HUDEP-2 (cell line): ENCODE measurements at regions not wholly inside any gene's neighbourhood (a gene's known extent, or its start where the extent isn't known, plus 50 kb on each side); places are given as distances from the start of the nearest gene placed in this dataset.

ENCODE experiments used
- DNase-seq, 76 experiments: peaks; one replicate each; lab custom pipeline; 2025; ENCODE audit not compliant: unreplicated experiment in 76 of 76; lab: John Stamatoyannopoulos, UW

GRCh38 chr7:36001546-36001945 lies 151.5 kb upstream of the EEPD1 start:
- no peak for DNase-seq

DNA sequence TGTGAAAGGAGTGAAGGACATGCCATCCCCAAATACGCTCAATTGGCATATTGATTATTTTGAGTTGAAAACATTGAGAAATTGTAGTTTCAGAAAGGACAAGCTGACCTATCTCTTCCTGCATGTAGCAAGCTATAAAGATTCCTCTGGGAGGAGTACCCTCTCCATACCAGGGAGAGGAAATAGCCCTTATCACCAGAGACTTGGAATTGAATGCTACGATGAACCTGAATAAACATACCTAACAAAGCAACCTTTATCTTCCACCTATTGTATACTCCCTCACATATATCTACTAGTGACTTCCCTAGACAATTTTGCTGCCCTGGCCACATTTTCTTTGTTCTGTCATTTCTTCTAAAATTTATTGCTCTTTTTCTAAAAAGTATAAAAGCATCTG lies 150.2 kb upstream of the EEPD1 start:
- no peak for DNase-seq

DNA sequence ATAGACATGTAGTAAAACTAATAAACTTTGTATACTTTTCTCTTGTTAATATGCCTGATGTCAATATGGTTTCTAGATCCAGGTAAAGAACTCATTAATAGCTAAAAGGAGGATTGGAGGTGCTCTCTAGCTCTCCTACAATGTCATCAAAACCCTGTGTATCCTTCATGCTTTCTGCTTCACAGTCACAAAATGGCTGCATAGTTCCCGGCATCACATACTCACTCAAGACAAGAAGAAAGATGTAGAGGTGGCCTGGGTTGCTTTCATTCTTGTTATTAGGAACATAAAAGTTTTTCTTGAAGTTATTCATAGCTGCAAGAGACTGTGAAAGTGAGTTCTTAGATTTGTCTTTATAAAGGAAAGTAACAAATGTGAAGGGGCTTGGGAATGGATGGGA lies 149.7 kb upstream of the EEPD1 start:
- no peak for DNase-seq

DNA sequence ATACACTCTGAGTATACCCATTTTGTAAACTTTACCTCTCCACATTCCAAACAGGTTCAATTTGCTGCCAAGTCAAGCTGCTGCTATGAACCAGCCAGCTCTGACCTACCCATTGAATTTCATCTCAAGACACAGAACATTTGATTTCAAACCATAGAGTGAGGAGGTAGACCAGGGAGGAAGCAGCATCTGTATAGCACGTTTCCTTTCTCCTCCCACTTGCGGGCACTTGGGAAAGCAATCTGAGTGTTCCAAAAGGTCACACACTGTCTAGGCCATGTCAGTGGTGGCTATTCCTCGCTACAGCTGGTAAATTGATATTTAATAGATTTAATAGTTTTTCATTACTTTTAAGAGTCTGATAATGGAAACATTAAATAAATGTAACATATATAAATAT lies 147.8 kb upstream of the EEPD1 start:
- DNase-seq: no peak

GRCh38 chr7:36005876-36006275 lies 147.2 kb upstream of the EEPD1 start:
- DNase-seq: no peak

DNA sequence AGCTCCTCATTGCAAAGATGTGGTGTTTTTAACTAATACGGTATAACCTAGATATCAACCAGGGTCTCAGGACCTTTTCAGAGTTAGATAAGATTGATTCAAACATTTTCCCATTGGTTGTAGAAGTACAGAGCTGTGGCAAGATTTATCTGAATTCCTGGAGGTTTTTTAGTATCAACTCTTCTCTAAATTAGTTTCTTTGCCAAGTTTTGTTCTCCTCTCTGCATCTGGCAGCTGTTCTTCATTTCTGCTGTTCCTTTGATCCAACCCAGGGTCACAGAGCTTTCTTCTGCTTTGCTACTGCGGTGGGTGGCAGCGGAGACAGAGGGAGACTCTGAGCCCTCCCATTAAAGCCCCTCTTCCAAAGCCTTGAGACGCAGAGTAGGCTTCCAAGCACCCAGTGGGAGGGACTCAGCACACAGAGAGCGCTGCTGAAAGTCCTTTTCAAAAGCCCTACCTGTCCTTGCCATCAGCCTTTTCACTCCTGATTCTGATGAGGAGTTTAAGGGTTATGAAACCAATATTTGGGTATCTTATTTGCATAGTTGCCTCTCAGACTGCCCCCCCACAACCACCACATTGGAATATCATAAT lies 146.3 kb upstream of the EEPD1 start:
- no peak for DNase-seq

GRCh38 chr7:36010656-36011587 lies 142.1 kb upstream of the EEPD1 start:
- DNase-seq: no peak

- no peak for DNase-seq
Measured at GRCh38 chr7:36011588-36011965, 141.5 kb upstream of the EEPD1 start.

- no peak for DNase-seq
Measured at GRCh38 chr7:36013246-36014014, 139.6 kb upstream of the EEPD1 start.

GRCh38 chr7:36014961-36015360 lies 138.1 kb upstream of the EEPD1 start:
- no peak for DNase-seq

DNA sequence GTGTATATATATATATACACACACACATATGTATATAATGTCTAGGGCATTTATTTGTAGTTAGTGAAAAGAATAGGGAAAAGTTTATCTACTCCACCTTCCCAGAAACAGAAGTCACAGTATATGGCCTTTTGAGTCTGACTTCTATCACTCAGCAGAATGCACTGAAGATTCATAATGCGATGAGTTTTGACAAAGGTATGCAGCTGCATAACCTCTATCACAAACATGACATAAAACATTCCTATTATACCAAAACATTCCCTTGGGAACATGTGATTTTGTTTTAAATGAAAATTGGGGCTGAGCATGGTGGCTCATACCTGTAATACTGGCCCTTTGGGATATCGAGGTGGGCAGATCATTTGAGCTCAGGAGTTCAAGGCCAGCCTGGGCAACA lies 137.3 kb upstream of the EEPD1 start:
- no peak for DNase-seq

DNA sequence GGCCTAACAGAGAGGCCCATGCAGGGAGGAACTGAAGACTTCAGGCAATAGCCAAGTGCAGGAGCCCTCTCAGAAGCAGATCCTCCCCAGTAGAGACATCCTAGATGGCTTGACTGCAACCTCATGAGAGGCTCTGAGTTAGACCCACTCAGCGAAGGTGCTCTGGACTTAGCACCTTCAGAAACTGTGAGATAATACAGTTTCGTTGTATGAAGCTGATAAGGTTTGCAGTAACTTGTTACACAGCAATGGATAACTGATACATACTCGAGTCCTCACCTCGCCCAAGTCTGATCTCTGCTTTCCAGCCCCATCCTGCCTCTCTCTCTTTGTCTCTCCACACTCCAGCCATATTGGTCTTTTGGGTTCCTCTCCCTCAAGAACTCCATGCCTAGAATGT lies 136.4 kb upstream of the EEPD1 start:
- DNase-seq: no peak

DNA sequence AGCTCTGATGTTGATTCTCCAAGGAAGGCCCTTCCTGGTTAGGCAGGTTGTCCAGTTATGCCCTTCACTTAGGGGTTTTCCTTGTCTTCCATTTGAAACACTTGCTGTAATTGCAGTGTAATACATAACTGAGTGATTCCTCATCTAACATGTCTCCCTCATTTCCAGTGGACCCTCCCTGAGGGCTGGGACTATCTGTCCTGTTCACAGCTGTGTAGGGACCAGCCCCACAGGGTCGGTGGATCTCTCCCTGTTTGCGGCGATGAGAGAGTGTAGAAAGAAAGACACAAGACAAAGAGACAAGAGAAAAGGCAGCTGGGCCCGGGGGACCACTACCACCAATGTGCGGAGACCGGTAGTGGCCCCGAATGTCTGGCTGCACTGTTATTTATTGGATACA lies 135.9 kb upstream of the EEPD1 start:
- no peak for DNase-seq

GRCh38 chr7:36018816-36019484 lies 134.1 kb upstream of the EEPD1 start:
- no peak for DNase-seq

DNA sequence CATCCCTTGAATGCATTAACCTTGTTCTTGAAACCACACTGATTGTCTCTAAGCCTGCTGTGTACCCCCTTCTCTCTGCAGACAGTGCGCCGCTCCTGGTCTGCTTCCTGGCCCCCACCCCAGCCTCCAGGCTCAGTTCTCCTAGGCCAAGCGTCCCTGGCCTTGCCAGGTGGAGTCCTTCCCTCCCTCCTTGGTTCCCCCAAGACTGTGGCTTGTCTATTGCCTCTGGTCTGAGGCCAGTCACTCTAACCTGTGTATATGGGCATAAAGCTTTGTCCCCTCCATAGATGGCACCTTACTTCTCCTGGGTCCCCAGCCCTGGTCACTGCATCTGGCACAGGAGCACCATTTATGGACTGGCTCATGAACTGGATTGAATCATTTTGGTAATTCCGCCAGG lies 133.5 kb upstream of the EEPD1 start:
- no peak for DNase-seq

DNA sequence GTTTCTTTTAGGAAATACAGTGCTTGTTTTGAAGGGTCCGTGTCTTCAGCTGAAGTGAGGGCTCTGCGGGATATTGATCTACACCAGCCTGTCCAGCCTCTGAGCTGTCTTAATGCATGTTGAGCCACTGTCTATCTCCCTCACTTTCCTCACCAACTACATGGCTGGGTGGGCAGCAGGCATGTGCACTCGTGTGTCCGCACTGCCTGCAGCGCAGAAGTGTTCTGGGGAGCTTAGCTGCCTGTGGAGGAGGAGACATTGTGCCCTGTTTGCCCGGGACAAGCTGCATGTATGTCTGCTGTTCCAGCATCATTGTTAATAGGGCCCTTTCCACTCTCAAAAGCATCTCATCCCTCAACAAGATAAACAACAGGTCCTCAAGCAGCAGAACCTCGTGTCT lies 133.1 kb upstream of the EEPD1 start:
- DNase-seq: no peak

DNA sequence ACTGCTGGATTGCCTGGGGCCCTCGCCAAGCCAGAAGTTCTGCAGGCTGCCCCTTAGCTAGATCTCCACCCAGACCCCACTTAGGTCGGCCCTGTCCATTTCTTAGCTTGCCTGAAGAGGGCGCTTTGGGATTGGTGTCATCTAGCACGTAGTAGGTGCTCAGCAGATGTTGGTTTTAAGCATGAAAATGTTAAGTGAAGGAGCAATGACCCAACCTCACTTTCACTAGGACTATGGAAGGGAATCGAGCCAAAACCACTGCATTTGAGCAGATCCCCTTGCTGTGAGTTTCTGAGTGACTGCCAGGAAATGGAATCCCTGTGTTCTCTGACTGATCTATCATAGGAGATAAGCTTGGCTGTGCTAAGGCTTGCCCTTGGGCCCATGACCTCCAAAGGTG lies 131.7 kb upstream of the EEPD1 start:
- peak in 2 of 76 experiments; percentile 2 to 22 for DNase-seq

DNA sequence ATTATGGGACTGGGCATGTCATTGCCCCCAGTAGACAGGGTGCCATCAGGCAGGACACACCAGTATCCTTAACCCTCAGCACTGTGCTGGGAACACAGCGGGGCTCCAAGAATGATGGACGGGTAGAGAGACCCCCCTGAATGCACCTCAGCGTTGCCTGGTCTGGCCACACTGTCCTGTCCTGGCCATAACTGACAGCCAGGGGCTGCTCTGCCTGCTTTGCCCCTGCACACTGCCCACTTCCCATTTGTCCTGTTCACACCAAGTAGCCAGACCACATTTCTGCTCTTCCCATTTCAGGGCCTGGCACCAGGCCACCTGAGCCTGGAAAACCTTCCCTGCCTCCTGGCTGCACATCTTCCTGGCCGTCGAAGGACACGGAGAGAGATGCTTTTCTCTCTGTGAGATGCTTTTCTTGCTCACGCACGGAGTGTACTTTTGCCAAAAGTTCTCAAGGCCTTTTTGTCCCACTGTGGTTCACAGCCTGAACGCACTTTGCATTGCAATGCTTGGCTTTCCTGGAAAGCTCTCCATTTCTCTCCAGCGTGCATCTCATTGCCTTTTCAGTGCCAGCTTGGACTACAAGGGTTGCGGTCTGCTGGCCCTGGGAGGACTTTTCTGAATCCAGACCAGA lies 131.0 kb upstream of the EEPD1 start:
- no peak for DNase-seq

DNA sequence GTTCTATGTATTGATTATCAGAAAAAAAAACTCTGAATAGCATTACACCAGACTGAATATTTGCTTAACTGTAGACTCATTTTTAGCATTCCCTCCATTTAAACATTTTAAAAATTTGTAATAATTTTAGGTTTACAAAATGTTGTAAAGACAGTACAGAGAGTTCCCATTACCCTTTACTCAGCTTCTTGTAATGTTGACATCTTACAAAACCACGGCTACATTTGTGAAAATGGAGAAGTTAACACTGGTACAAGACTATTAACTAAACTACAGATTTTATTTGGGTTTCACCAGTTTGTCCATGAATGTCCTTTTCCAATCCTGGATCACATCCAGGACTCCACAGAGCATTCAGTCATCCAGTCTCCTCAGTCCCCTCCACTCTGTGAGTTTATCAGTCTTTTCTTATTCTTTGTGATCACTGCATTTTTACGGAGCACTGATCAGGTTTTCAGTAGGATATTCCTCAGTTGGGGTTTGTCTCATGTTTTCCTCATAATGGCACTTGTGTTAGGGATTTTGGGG lies 130.0 kb upstream of the EEPD1 start:
- DNase-seq: no peak

- no peak for DNase-seq
Measured at GRCh38 chr7:36025190-36025589, 127.9 kb upstream of the EEPD1 start.
